Activated CD8-positive, alpha-beta T cell treated with anti-CD3 and anti-CD28 coated beads for 36 hours (primary cell): ENCODE measurements at regions not wholly inside any gene's neighbourhood (a gene's known extent, or its start where the extent isn't known, plus 50 kb on each side); places are given as distances from the start of the nearest gene placed in this dataset.

ENCODE experiments used
- ATAC-seq: fragments of 200-7000 bp; cut with Tn5 transposase; one replicate; pipeline ENCODE4 v1.10.0; 2021; ENCODE audit warnings: mild to moderate bottlenecking, moderate library complexity
- CTCF ChIA-PET: fragments of 350-600 bp; sonication (Branson Sonifier 250); formaldehyde crosslinking; loops from one replicate; lab custom pipeline; 2021; ENCODE audit warnings: antibody characterized with exemption; lab: Charles Lee
- POLR2A ChIA-PET: fragments of 350-600 bp; sonication (Branson Sonifier 250); formaldehyde crosslinking; loops from one replicate; lab custom pipeline; 2021; ENCODE audit warnings: antibody characterized with exemption; lab: Charles Lee
- DNase-seq: peaks from one replicate; pipeline ENCODE4 v3.0.0-alpha.2; 2020
- H3K27ac Mint-ChIP-seq: one replicate; pipeline ENCODE4 v1.8.0; 2021; ENCODE audit warnings: mild to moderate bottlenecking, mixed read lengths
- H3K27me3 Mint-ChIP-seq: one replicate; pipeline ENCODE4 v1.8.0; 2021; ENCODE audit warnings: mixed read lengths
- H3K36me3 Mint-ChIP-seq: one replicate; pipeline ENCODE4 v1.8.0; 2021; ENCODE audit warnings: low read depth, mixed read lengths
- H3K4me1 Mint-ChIP-seq: one replicate; pipeline ENCODE4 v1.8.0; 2021; ENCODE audit warnings: low read depth, mixed read lengths
- H3K4me3 Mint-ChIP-seq: one replicate; pipeline ENCODE4 v1.8.0; 2021; ENCODE audit warnings: mild to moderate bottlenecking, moderate library complexity, mixed read lengths
- H3K9me3 Mint-ChIP-seq: one replicate; pipeline ENCODE4 v1.8.0; 2021; ENCODE audit warnings: mixed read lengths
- CTCF ChIP-seq: fragments of 200-600 bp; IDR thresholded peaks from one replicate; pipeline ENCODE4 v1.8.0; 2022; ENCODE audit warnings: antibody characterized with exemption, mild to moderate bottlenecking
- intact Hi-C: fragments of 100-400 bp; cut with micrococcal nuclease; formaldehyde crosslinking; loops from one replicate; pipeline ENCODE4 v1.10.0; 2022

- Mint-ChIP-seq H3K4me1 (no peaks in the 10 kb centered on the region), H3K27me3 (no peaks in the 10 kb centered on the region), H3K9me3 (no peaks in the 10 kb centered on the region), H3K4me3 (no peak overlapping the region), H3K27ac (no peak overlapping the region), H3K36me3 (no peaks in the 10 kb centered on the region)
- no peak for DNase-seq
- intact Hi-C loops = no loop called here
- ATAC-seq = no peak
- ChIA-PET CTCF (no interaction called here), POLR2A (no interaction called here)
- no peak for TF ChIP-seq CTCF
Observed at GRCh38 chr14:87179936-87180335, 813.0 kb downstream of the GALC start.

DNA sequence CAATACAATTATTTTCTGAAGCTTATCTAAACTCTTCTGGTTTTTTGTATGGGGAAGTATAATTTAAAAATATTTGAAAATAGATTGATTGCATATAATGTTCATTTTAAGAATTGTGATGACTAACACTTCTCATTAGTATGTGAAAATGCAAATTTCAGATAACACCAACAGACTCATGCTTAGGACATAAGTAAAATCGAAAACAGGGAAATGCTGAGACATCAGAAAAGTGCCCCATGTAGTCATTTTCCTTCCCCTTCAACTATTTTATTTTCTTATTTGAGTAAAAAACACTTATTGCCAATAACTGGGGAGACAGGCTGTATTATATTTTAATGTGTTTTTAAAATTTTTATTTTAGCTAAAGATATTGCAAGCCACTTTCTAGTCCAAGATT lies 814.7 kb downstream of the GALC start:
- intact Hi-C loops = no loop called here
- no peaks in the 10 kb centered on the region for H3K36me3 Mint-ChIP-seq

DNA sequence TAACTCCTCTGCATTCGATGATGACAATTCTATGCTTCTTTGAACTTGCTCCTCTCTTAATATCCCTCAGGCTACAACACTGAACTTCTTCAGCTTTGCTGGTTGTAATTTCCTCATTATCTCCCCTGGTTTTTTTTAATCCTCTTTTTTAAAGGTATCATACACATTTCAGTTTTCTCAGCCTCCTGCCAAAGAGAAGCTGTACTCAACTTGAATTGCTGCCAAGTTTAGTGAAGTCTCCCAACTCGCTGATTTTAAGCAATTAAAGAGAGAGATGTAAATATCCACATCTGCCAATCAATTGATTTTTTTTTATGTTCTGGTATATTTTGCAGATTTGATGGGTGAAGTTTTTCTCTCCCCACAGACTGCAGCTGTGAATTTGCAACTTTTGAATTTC lies 817.8 kb downstream of the GALC start:
- H3K36me3 Mint-ChIP-seq = no peaks in the 10 kb centered on the region
- TF ChIP-seq CTCF = no peak
- POLR2A ChIA-PET = no interaction called here
- H3K9me3 Mint-ChIP-seq = no peaks in the 10 kb centered on the region
- ATAC-seq = no peak
- no peaks in the 10 kb centered on the region for H3K4me1 Mint-ChIP-seq
- H3K27ac Mint-ChIP-seq = no peak overlapping the region
- CTCF ChIA-PET = no interaction called here
- intact Hi-C loops = no loop called here
- no peak for DNase-seq
- no peaks in the 10 kb centered on the region for H3K27me3 Mint-ChIP-seq
- no peak overlapping the region for H3K4me3 Mint-ChIP-seq

More for the DNA sequence above, 814.7 kb downstream of the GALC start:
- ChIA-PET POLR2A (no interaction called here), CTCF (no interaction called here)
- Mint-ChIP-seq H3K4me1 (no peaks in the 10 kb centered on the region), H3K27ac (no peak overlapping the region), H3K27me3 (no peaks in the 10 kb centered on the region), H3K4me3 (no peak overlapping the region), H3K9me3 (no peaks in the 10 kb centered on the region)
- DNase-seq (no peak), ATAC-seq (no peak)
- TF ChIP-seq CTCF = no peak

GRCh38 chr14:87171141-87171540 lies 821.8 kb downstream of the GALC start:
- DNase-seq = no peak
- Mint-ChIP-seq H3K27ac (no peak overlapping the region), H3K36me3 (no peaks in the 10 kb centered on the region), H3K9me3 (no peaks in the 10 kb centered on the region), H3K27me3 (no peaks in the 10 kb centered on the region), H3K4me1 (no peaks in the 10 kb centered on the region), H3K4me3 (no peak overlapping the region)
- TF ChIP-seq CTCF = no peak
- ATAC-seq = no peak
- intact Hi-C loops = no loop called here
- CTCF ChIA-PET = no interaction called here
- POLR2A ChIA-PET = no interaction called here

- no peaks in the 10 kb centered on the region for H3K27me3 Mint-ChIP-seq
- H3K27ac Mint-ChIP-seq = no peak overlapping the region
- no peak for TF ChIP-seq CTCF
- DNase-seq (no peak), ATAC-seq (no peak)
- H3K36me3 Mint-ChIP-seq = no peaks in the 10 kb centered on the region
- no peak overlapping the region for H3K4me3 Mint-ChIP-seq
- H3K9me3 Mint-ChIP-seq = no peaks in the 10 kb centered on the region
- CTCF ChIA-PET = no interaction called here
- intact Hi-C loops = no loop called here
- H3K4me1 Mint-ChIP-seq = no peaks in the 10 kb centered on the region
- POLR2A ChIA-PET = no interaction called here
Observed at GRCh38 chr14:87170179-87170578, 822.8 kb downstream of the GALC start.
